Liver (tissue), 8 donors: ENCODE measurements at regions not wholly inside any gene's neighbourhood (a gene's known extent, or its start where the extent isn't known, plus 50 kb on each side); places are given as distances from the start of the nearest gene placed in this dataset.

Source experiments
- DNase-seq: peaks from one replicate; pipeline ENCODE4 v3.0.0-alpha.2; 2017; ENCODE audit warnings: low spot score
- H3K27ac ChIP-seq, 2 donors: one replicate each; pipeline ENCODE4 v1.7.0; 2013; ENCODE audit warnings: inconsistent platforms in 2 of 2, low read length in 2 of 2, control low read depth in 1 of 2, low read depth in 1 of 2, mild to moderate bottlenecking in 1 of 2
- H3K27me3 ChIP-seq, 4 donors: one replicate each; pipeline versions ENCODE4 v1.6.1 to v1.7.0; 2013; ENCODE audit warnings: low read length in 3 of 4, inconsistent platforms in 1 of 4, mild to moderate bottlenecking in 1 of 4, moderate library complexity in 1 of 4; ENCODE audit not compliant: control insufficient read depth in 4 of 4, insufficient read depth in 4 of 4
- H3K36me3 ChIP-seq, 4 donors: one replicate each; pipeline versions ENCODE4 v1.6.1 to v1.7.0; 2013; ENCODE audit warnings: low read length in 3 of 4, mild to moderate bottlenecking in 3 of 4, low read depth in 1 of 4, moderate library complexity in 1 of 4; ENCODE audit not compliant: control insufficient read depth in 4 of 4, insufficient read depth in 3 of 4
- H3K4me1 ChIP-seq, 4 donors: one replicate each; pipeline versions ENCODE4 v1.6.1 to v1.7.0; 2013; ENCODE audit warnings: low read length in 3 of 4, mild to moderate bottlenecking in 3 of 4, moderate library complexity in 1 of 4; ENCODE audit not compliant: control insufficient read depth in 4 of 4, insufficient read depth in 4 of 4
- H3K4me3 ChIP-seq, 3 donors: one replicate each; pipeline versions ENCODE4 v1.6.1 to v1.7.0; 2013; ENCODE audit warnings: low read length in 3 of 3, control low read depth in 1 of 3, low read depth in 1 of 3, mild to moderate bottlenecking in 1 of 3
- H3K9ac ChIP-seq, 2 donors: one replicate each; pipeline ENCODE4 v1.7.0; 2013; ENCODE audit warnings: low read length in 2 of 2, mild to moderate bottlenecking in 2 of 2, moderate library complexity in 2 of 2, control low read depth in 1 of 2, low read depth in 1 of 2
- H3K9me3 ChIP-seq, 4 donors: one replicate each; pipeline versions ENCODE4 v1.6.1 to v1.7.0; 2013; ENCODE audit warnings: low read length in 3 of 4; ENCODE audit not compliant: control insufficient read depth in 4 of 4
- ATF3 ChIP-seq: IDR thresholded peaks from 2 replicates; pipeline ENCODE4 v1.6.1; 2016; ENCODE audit warnings: antibody characterized with exemption
- CTCF ChIP-seq: fragments of 150-350 bp; IDR thresholded peaks from 2 replicates; pipeline ENCODE4 v1.5.1; 2017; ENCODE audit warnings: improper control_type of control experiment, low read depth, low read length; ENCODE audit not compliant: missing input control
- EGR1 ChIP-seq, 2 donors: IDR thresholded peaks; 2 replicates each; pipeline ENCODE4 v1.6.1; 2016 to 2018; ENCODE audit warnings: antibody characterized with exemption in 2 of 2, low read depth in 2 of 2
- FOXA1 ChIP-seq: IDR thresholded peaks from 2 replicates; pipeline ENCODE4 v1.6.1; 2016; ENCODE audit warnings: antibody characterized with exemption
- FOXA2 ChIP-seq: IDR thresholded peaks from 2 replicates; pipeline ENCODE4 v1.6.1; 2016; ENCODE audit warnings: antibody characterized with exemption
- GABPA ChIP-seq, 2 donors: IDR thresholded peaks in 1 of 2; conservative IDR thresholded peaks in 1 of 2; 2 replicates each; pipeline ENCODE4 v1.6.1; 2016; ENCODE audit warnings: antibody characterized with exemption in 2 of 2, mild to moderate bottlenecking in 1 of 2, moderate library complexity in 1 of 2
- HNF4A ChIP-seq, 2 donors: conservative IDR thresholded peaks; 2 replicates each; pipeline ENCODE4 v1.6.1; 2016; ENCODE audit warnings: antibody characterized with exemption in 2 of 2, mild to moderate bottlenecking in 2 of 2
- HNF4G ChIP-seq: IDR thresholded peaks from 2 replicates; pipeline ENCODE4 v1.6.1; 2016; ENCODE audit warnings: antibody characterized with exemption
- JUND ChIP-seq, 2 donors: IDR thresholded peaks; 2 replicates each; pipeline ENCODE4 v1.6.1; 2016; ENCODE audit warnings: antibody characterized with exemption in 2 of 2
- MAX ChIP-seq: IDR thresholded peaks from 2 replicates; pipeline ENCODE4 v1.6.1; 2016; ENCODE audit warnings: antibody characterized with exemption
- NR2F2 ChIP-seq: IDR thresholded peaks from 2 replicates; pipeline ENCODE4 v1.6.1; 2016; ENCODE audit warnings: antibody characterized with exemption
- RAD21 ChIP-seq, 2 donors: IDR thresholded peaks; 2 replicates each; pipeline ENCODE4 v1.6.1; 2016; ENCODE audit warnings: antibody characterized with exemption in 2 of 2, mild to moderate bottlenecking in 2 of 2
- REST ChIP-seq: IDR thresholded peaks from 2 replicates; pipeline ENCODE4 v1.6.1; 2016; ENCODE audit warnings: antibody characterized with exemption, mild to moderate bottlenecking
- RXRA ChIP-seq, 2 donors: IDR thresholded peaks; 2 replicates each; pipeline ENCODE4 v1.6.1; 2017 to 2018; ENCODE audit warnings: antibody characterized with exemption in 2 of 2, mild to moderate bottlenecking in 1 of 2
- SP1 ChIP-seq: IDR thresholded peaks from 2 replicates; pipeline ENCODE4 v1.6.1; 2018; ENCODE audit warnings: antibody characterized with exemption, mild to moderate bottlenecking
- TAF1 ChIP-seq: conservative IDR thresholded peaks from 2 replicates; pipeline ENCODE4 v1.6.1; 2016; ENCODE audit warnings: antibody characterized with exemption, mild to moderate bottlenecking
- YY1 ChIP-seq: IDR thresholded peaks from 2 replicates; pipeline ENCODE4 v1.6.1; 2016; ENCODE audit warnings: antibody characterized with exemption, mild to moderate bottlenecking
- WGBS: extraction: QIAGEN DNeasy Blood & Tissue Kit; methylation state at CpG from one replicate; pipeline ENCODE4 v1.1.7; 2013; 5-methylcytosine and 5-hydroxymethylcytosine counted together
- donor health status: healthy.
- donor health status: healthy.
- donor health status: healthy.
- donor health status: healthy.
- donor health status: healthy.

GRCh38 chr6:140907235-140907634, 1225.5 kb upstream of the GJE1 start:
- TF ChIP-seq FOXA2 (no peak), FOXA1 (no peak), CTCF (no peak), HNF4G (no peak), HNF4A (conservative IDR thresholded peaks at IDR 0.05) (no peak), NR2F2 (no peak), SP1 (no peak), MAX (no peak), EGR1 (IDR thresholded peaks at IDR 0.05; ENCODE audit: low read depth in 2 of 2) (no peak), JUND (IDR thresholded peaks at IDR 0.05) (no peak), ATF3 (no peak), TAF1 (no peak), REST (no peak), GABPA (IDR thresholded peaks at IDR 0.05 in 1 of 2, conservative IDR thresholded peaks at IDR 0.05 in 1 of 2) (no peak), RXRA (IDR thresholded peaks at IDR 0.05) (no peak), YY1 (no peak)
- no peaks in the 10 kb centered on the region for H3K27me3 ChIP-seq
- no peak for DNase-seq
- no peak overlapping the region for H3K9ac ChIP-seq
- H3K36me3 ChIP-seq: no peaks in the 10 kb centered on the region
- H3K27ac ChIP-seq: no peak overlapping the region
- 90% methylated on average over 9 of the region's 9 CpGs for WGBS
- H3K9me3 ChIP-seq: peaks cover 0 to 4% (median 0%) of the 10 kb centered on the region in 4 donors
- no peaks in the 10 kb centered on the region for H3K4me1 ChIP-seq
- H3K4me3 ChIP-seq: no peak overlapping the region

- H3K4me1 ChIP-seq: no peaks in the 10 kb centered on the region
- H3K36me3 ChIP-seq: no peaks in the 10 kb centered on the region
- H3K9ac ChIP-seq: no peak overlapping the region
- H3K4me3 ChIP-seq: no peak overlapping the region
- no peaks in the 10 kb centered on the region for H3K27me3 ChIP-seq
- DNase-seq: no peak
- TF ChIP-seq HNF4G: no peak
- no peak for TF ChIP-seq CTCF
- TF ChIP-seq JUND (IDR thresholded peaks at IDR 0.05): no peak
- TF ChIP-seq GABPA (IDR thresholded peaks at IDR 0.05 in 1 of 2, conservative IDR thresholded peaks at IDR 0.05 in 1 of 2): no peak
- no peak for TF ChIP-seq TAF1
- TF ChIP-seq RXRA (IDR thresholded peaks at IDR 0.05): no peak
- TF ChIP-seq FOXA1: no peak
- TF ChIP-seq REST: no peak
- no peak for TF ChIP-seq EGR1 (IDR thresholded peaks at IDR 0.05; ENCODE audit: low read depth in 2 of 2)
- no peak for TF ChIP-seq MAX
- TF ChIP-seq RAD21 (IDR thresholded peaks at IDR 0.05): no peak
- TF ChIP-seq HNF4A (conservative IDR thresholded peaks at IDR 0.05): no peak
- no peak for TF ChIP-seq FOXA2
- TF ChIP-seq ATF3: no peak
- H3K9me3 ChIP-seq: peaks cover 3 to 15% (median 8%) of the 10 kb centered on the region in 4 donors
- H3K27ac ChIP-seq: no peak overlapping the region
Measured at GRCh38 chr6:140905724-140906123, 1227.0 kb upstream of the GJE1 start.
